GM18505 (cell line): ENCODE measurements at regions not wholly inside any gene's neighbourhood (a gene's known extent, or its start where the extent isn't known, plus 50 kb on each side); places are given as distances from the start of the nearest gene placed in this dataset.
"Not testable (repeated sequence)": the region's sequence is repeated elsewhere in the genome, so short reads cannot be mapped to it uniquely, and the experiment has no call there.

Source experiments
- ATAC-seq: cut with Tn5 transposase; IDR thresholded peaks from one replicate; pipeline ENCODE4 v1.9.1; 2021; ENCODE audit not compliant: unreplicated experiment
- POLR2A ChIP-seq: IDR thresholded peaks from 4 replicates; pipeline ENCODE4 v1.6.1; 2011; ENCODE audit warnings: borderline replicate concordance; ENCODE audit not compliant: insufficient read depth, insufficient read length; ENCODE audit errors: extremely low read depth

DNA sequence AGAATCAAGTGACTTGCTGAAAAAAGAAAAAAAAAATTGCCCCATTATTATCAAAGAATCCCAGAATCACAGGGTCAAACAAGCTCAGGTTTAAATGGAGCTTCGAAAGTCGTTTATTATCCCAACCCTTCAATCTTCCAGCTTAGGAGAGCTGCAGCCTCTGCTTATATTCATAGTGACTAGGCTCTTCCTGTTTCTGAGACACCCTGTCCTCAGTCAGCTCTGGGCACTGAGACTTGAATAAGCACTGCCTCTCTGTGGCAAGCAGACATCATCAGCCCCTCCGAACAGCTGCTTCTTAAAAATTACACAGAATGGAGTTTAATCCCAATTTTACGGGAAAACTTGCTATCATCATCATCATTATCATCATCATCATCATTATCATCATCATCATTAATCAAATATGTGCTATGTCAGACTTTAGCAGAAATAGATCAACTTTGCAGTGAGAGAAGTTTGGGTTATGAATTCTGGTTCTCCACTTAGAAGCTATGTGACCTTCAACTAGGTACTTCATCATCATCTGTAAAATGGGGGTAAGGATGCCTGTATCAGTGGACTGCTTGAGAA lies 614.0 kb upstream of the SYNCRIP start:
- no peak for ATAC-seq

DNA sequence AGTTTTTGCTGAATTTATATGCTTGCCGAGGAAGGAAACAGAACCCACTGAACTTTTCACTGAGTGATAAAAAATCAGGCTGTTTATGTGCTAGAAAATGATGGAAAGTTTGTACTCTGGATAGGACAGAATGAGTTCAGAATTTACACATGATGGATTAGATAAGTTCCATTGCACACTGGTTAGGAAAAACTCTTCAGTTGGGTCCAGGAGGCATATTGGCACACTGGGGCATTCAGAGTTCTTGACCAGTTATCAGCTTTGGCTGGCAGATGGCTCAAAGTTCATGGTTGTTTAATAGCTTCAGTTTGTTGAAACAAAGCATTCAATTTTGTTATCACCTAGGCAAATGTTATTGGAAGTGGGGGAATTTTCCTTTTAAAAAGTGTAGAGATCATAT lies 613.3 kb upstream of the SYNCRIP start:
- no peak for ATAC-seq
- no peak for TF ChIP-seq POLR2A

More for the DNA sequence above, 614.0 kb upstream of the SYNCRIP start:
- no peak for TF ChIP-seq POLR2A

DNA sequence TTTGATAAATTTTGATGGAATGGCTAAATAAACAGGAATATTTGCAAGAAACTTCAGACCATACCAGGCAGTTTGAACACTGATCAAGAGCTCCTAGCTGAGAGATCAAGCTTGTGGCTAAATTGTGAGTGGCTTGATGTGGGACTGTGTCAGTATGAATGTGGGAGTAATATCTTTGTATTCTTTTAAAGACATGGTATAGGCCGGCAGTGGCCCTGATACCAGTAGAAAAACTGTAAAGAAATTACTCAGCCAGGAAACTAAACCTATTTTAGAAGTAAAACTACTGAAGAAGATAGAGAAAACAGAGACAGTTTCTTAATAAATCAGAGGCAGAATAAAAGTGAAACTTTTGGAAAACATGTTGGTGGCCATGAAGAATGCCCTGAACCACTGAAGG lies 608.4 kb upstream of the SYNCRIP start:
- ATAC-seq, result no peak
- no peak for TF ChIP-seq POLR2A

DNA sequence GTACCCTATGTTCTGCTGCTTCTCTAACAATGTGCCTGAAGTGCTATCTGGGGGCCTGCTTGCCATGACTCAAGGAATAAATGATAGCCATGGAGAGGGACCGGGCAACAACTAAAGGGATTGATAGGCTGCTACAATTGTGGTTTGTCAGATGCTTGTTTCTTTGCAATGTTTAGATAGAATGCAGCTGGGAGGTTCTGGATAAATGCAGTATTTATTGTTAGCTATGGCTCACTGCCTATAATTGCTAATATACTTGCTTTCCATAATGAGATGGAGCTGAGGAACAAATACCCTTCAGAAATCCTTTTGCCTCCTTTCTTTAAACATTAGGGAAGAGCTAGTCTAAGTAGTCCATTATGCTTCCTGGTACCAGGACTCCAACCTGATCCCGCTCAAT lies 575.2 kb upstream of the SYNCRIP start:
- TF ChIP-seq POLR2A, result no peak
- no peak for ATAC-seq

DNA sequence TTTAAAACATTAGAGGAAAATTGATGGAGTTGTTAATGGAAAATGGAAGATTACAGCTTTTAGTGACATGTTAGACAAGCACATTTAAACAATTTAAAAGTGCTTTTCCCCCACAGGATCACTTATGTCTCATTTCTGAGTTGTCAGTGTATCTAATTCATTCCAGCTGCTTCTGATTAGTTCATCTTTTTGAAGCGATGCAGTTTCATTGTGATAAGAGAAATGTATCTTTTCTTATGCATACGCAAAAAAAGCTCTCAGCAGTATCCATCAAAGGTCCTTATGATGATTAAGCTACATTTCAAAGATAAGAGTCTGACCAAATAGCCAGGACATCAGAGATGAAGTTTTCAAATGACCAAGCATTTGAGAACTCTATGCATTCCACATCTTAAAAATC lies 572.6 kb upstream of the SYNCRIP start:
- no peak for TF ChIP-seq POLR2A
- no peak for ATAC-seq

DNA sequence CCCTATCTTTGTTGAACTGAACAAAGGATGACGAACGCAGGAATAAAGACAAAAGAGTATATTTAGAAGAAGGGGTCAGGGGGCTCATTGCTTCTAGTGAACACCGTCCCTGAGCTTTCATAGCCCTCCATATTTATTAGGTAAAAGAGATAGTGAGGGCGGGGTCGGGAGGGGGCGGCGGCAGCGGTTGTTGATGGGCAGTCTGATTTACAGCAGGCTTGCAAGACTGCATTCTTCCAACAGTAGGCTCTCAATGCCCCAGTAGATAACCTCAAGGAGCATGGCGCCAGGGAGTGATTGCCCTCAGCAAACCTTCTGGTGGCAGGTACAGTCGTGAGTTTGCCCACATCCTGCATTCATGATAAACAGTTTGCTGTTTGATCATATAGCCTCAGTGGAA lies 563.3 kb upstream of the SYNCRIP start:
- TF ChIP-seq POLR2A, result no peak
- no peak for ATAC-seq

DNA sequence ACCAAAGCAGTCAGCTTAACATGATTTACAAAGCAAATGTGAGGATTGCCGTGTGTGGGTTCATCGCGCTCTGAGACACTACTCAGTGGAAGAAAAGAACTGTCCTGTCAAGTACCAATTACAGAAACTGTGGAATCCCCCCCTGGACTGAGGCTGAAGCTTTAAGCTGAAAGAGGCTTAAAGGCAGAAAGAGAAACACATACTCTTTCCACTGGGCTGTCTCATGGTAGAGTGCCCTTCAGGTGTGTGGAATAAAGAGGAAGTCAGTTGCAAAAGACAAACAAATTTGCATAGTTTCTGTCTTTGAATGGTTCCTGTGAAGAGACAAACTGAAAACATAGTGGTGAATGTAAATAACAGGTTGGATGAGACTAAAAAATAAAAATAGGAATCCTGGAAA lies 560.4 kb upstream of the SYNCRIP start:
- ATAC-seq, result no peak
- TF ChIP-seq POLR2A, result no peak

DNA sequence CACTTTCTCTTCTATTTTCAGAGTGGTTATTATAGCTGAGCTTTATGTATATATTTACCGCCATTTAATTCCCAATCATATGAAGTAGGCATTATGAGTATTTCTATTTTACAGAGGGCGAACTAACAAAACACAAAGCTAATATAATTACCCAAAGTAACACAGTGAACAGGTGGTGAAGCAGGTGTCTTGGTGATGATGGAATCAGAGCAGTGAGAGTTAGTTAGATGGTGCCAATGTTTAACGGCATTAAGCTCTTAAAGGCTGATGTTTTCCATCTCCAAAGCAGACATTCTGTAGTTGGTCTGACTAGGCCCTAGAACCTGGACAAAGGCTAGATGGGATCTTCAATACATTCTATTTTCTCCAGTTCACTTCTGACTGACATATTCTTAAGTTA lies 551.1 kb upstream of the SYNCRIP start:
- ATAC-seq, result no peak
- TF ChIP-seq POLR2A, result no peak

DNA sequence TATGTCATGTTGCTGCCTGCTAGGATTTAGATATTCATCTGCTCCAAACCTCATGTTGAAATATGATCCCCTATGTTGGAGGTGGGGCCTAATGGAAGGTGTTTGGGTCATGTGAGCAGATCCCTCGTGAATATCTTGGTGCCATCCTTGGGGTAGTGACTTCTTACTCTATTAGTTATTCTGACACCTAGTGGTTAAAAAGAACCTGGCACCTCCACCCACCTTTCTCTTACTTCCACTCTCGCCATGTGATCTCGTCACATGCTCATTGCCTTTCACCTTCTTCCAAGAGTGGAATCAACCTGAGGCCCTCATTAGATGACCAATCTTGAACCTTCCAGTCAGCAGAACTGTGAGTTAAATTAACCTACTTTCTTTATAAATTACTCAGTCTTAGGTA lies 549.4 kb upstream of the SYNCRIP start:
- TF ChIP-seq POLR2A, result no peak
- peak; percentile 91 for ATAC-seq

DNA sequence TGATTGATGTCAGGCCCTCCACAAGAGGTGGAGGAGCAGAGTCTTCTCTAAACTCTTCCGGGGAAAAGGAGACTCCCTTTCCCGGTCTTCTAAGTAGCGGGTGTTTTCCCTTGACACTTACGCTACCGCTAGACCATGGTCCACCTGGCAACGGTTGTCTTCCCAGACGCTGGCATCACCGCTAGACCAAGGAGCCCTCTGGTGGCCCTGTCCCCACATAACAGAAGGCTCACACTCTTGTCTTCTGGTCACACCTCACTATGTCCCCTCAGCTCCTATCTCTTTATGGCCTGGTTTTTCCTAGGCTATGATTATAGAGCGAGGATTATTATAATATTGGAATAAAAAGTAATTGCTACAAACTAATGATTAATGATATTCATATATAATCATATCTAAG lies 532.5 kb upstream of the SYNCRIP start:
- ATAC-seq, result not testable (repeated sequence)

DNA sequence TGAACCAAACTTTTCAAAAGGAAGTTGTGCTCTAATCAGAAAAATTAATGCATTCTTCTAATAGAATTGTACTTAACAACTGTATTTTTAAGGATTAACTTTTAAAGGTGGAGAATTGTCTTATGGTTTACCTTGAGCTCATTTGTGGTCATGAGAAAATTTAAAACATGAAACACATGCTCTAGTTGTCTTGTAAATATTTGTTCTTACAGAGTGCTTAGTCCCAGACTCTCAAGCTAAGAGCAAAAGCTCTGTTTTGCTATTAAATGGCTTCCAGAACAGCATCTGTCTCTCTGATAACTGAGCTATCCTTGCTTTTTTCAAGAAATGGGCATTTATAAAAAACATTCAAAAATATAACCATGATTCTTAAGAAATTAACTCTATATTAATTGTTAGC lies 512.2 kb upstream of the SYNCRIP start:
- no peak for ATAC-seq
- TF ChIP-seq POLR2A, result no peak

DNA sequence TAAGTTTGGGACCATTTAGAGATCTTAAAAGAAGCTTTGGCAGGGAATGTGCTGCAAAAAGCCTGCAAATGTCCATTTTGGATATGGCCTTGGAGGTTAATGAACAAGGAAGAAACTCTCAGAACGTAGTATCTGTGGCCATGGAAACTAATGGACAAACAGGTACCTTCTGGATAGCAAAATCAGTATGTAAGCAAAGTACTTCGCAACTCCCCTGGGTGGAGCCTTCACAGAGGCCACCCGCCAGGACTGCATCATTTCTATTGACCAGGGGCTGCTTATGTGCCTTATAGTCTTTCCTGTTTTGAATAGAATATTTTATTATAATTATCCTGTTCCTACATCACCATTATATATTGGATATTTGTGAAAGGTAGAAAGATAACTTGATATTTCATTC lies 510.8 kb upstream of the SYNCRIP start:
- no peak for ATAC-seq
- TF ChIP-seq POLR2A, result no peak

DNA sequence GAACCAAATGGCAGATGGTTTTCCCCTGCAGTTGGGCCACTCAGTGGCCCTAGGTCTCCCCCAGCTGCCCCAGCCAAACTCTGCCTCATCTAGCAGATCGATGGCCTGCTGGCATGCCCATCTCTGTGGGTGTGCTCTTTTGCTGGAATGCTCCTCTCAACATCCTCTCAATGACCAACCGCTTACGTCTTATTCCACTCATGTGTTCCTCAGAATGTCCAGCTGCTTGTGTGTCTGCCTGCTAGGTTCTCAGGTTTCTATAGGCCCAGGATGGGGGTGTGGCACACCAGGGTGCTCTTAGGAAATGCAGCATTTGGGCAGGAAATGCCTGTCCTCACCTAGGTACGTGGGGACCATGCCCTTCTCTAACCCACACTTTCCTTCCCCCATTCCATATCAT lies 509.9 kb upstream of the SYNCRIP start:
- no peak for ATAC-seq
- no peak for TF ChIP-seq POLR2A

DNA sequence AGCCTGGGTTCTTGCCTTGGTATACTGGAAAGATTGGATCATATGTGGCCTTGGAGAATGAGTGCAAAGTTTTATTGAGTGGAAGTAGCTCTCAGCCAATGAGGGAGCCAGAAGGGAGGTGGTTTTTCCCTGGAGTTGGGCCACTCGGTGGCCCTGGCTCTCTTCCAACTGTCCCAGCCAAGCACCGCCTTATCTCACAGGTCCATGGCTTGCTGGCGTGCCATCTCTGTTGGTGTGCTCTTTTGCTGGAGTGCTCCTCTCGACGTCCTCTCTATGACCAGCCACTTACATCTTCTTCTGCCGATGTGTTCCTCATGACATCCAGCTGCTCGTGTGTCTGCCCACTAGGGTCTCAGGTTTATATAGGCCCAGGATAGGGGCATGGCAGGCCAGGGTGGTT lies 505.9 kb upstream of the SYNCRIP start:
- TF ChIP-seq POLR2A, result no peak
- no peak for ATAC-seq

DNA sequence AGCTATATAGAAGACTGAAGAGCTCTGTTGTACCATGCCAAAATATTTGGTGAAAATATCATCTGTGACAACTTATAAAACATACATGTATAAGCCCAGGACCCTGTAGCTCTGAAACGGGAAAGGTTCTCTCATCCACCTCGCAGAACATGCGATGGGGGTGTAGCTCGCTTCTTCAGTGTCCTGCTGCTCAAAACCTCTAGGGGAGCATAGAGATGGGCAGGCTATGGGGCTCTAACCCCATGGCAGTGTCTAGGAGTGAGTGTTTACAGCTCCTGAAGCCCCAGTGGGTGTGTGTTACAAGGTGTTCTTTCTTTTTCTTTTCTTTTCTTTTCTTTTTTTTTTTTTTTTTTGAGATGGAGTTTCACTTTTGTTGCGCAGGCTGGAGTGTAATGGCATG lies 505.2 kb upstream of the SYNCRIP start:
- ATAC-seq, result no peak
- no peak for TF ChIP-seq POLR2A
